ENCODE measurements at regions not wholly inside any gene's neighbourhood (a gene's known extent, or its start where the extent isn't known, plus 50 kb on each side); places are given as distances from the start of the nearest gene placed in this dataset.

- no peak overlapping the region for H3K4me3 ChIP-seq (ENCODE audit: low read depth, low read length)
- TF ChIP-seq CTCF (IDR thresholded peaks at IDR 0.05; ENCODE audit: low read depth, low read length), result no peak
- CTCF ChIA-PET, result no interaction called here
- POLR2A ChIA-PET, result no interaction called here
- no peak overlapping the region for H3K27ac ChIP-seq (ENCODE audit: low read depth, low read length)
- H3K9me3 ChIP-seq (ENCODE audit: control insufficient read depth, insufficient read depth, low read length), result no peaks in the 10 kb centered on the region
- DNase-seq (ENCODE audit: low read depth, low spot score), result no peak
- H3K27me3 ChIP-seq (ENCODE audit: control insufficient read depth, insufficient read depth, low read length), result no peaks in the 10 kb centered on the region
These were observed 153.4 kb upstream of the QRFPR start for GRCh38 chr4:121534187-121534586.

DNA sequence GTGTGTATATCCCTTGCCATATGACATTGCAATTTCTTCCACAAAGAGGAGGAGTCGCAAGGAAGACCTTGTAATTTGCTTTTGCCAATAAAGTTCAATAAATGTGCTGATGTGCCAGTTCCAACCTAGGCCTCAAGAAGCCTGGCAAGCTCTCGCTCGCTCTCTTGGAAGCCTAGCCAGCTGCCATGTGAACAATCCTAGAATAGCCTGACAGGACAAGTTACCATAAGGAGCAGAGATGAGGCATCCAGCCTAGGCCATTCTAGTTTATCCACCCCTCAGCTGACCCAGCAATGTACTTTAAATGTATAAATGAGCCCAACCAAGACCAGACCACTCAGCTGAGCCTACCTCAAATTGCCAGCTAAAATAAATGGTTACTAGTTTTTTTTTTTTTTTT, 145.7 kb upstream of the QRFPR start:
- H3K9me3 ChIP-seq (ENCODE audit: control insufficient read depth, insufficient read depth, low read length), result no peaks in the 10 kb centered on the region
- no peak for DNase-seq (ENCODE audit: low read depth, low spot score)
- no peak for TF ChIP-seq CTCF (IDR thresholded peaks at IDR 0.05; ENCODE audit: low read depth, low read length)
- no peak overlapping the region for H3K4me3 ChIP-seq (ENCODE audit: low read depth, low read length)
- no peaks in the 10 kb centered on the region for H3K27me3 ChIP-seq (ENCODE audit: control insufficient read depth, insufficient read depth, low read length)
- no peak overlapping the region for H3K27ac ChIP-seq (ENCODE audit: low read depth, low read length)
- ChIA-PET CTCF (no interaction called here), POLR2A (no interaction called here)

DNA sequence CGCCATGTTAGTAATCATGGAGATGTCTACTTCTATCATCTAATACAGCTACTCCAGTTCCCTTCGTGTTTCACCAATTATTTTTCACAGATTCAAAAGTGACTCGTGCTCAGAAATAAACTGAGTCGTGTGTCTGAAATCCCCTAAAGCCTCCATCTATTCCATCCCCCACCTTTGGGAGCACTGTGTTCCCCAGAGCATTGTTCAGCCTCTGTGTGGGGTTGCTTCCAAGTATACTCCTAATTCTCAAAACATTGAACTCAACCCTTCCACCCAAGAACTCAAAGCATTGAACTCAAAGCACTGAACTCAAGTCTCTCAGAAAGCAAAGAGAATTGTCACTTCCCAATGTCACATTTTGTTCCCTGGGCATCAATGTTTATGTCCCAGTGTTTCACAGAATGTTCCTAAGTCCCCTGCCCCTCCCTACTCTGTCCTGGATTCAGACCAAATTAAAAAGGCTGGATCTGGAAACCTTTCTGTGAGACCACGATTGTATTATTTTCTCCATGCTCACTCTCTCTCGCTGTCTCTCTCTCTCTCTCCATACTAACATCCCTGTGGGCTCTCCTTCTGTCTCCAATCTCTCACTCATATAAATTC, 138.5 kb upstream of the QRFPR start:
- Histone ChIP-seq H3K4me3 (ENCODE audit: low read depth, low read length) (no peak overlapping the region), H3K9me3 (ENCODE audit: control insufficient read depth, insufficient read depth, low read length) (no peaks in the 10 kb centered on the region), H3K27ac (ENCODE audit: low read depth, low read length) (no peak overlapping the region), H3K27me3 (ENCODE audit: control insufficient read depth, insufficient read depth, low read length) (no peaks in the 10 kb centered on the region)
- TF ChIP-seq CTCF (IDR thresholded peaks at IDR 0.05; ENCODE audit: low read depth, low read length), result no peak
- ChIA-PET POLR2A (no interaction called here), CTCF (no interaction called here)
- no peak for DNase-seq (ENCODE audit: low read depth, low spot score)

DNA sequence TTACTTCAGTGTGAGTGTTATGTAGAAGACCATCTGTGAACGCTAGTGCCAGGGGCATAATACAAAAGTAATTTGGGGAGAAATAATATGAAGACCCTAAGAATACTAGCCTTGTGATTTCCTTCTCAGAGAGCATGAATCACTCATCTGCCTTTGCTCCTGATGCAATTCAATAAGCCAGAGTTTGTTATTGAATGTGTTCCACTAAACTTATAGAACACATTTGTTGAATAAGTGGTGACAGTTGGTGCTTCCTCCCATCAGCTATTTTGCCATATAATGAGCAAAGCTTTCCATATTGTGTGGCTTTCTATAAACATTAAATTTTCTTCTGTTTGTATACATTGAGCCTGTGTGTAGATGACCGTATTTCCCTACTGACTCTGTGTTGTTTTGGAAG, 136.4 kb upstream of the QRFPR start:
- POLR2A ChIA-PET, result no interaction called here
- no peak for DNase-seq (ENCODE audit: low read depth, low spot score)
- Histone ChIP-seq H3K27me3 (ENCODE audit: control insufficient read depth, insufficient read depth, low read length) (no peaks in the 10 kb centered on the region), H3K9me3 (ENCODE audit: control insufficient read depth, insufficient read depth, low read length) (no peaks in the 10 kb centered on the region), H3K27ac (ENCODE audit: low read depth, low read length) (no peak overlapping the region), H3K4me3 (ENCODE audit: low read depth, low read length) (no peak overlapping the region)
- CTCF ChIA-PET, result no interaction called here
- no peak for TF ChIP-seq CTCF (IDR thresholded peaks at IDR 0.05; ENCODE audit: low read depth, low read length)

DNA sequence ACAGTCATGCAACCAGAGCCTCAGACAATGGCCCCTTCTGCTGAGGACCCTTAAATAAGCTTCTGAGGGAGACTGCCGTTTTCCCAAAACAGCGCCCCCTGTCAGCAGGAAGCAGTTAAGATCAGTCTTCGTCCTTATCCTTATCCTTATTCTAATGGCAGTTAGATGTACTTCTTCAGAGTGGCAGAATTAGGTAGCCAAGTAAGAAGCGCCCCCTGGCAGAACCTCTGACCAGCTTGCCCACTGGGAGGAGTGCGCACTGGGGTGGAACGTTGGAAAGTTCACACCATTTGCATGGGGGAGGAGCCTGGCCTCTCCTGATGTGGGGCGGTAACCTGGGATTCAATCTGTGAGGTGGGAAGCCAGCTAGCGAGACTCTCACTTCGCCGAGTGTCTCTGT, 133.6 kb upstream of the QRFPR start:
- Histone ChIP-seq H3K27me3 (ENCODE audit: control insufficient read depth, insufficient read depth, low read length) (no peaks in the 10 kb centered on the region), H3K4me3 (ENCODE audit: low read depth, low read length) (no peak overlapping the region), H3K27ac (ENCODE audit: low read depth, low read length) (no peak overlapping the region), H3K9me3 (ENCODE audit: control insufficient read depth, insufficient read depth, low read length) (no peaks in the 10 kb centered on the region)
- CTCF ChIA-PET, result no interaction called here
- no peak for DNase-seq (ENCODE audit: low read depth, low spot score)
- TF ChIP-seq CTCF (IDR thresholded peaks at IDR 0.05; ENCODE audit: low read depth, low read length), result no peak
- POLR2A ChIA-PET, result no interaction called here

Measured in AG04450 (cell line).